ENCODE measurements at regions not wholly inside any gene's neighbourhood (a gene's known extent, or its start where the extent isn't known, plus 50 kb on each side); places are given as distances from the start of the nearest gene placed in this dataset.

DNA sequence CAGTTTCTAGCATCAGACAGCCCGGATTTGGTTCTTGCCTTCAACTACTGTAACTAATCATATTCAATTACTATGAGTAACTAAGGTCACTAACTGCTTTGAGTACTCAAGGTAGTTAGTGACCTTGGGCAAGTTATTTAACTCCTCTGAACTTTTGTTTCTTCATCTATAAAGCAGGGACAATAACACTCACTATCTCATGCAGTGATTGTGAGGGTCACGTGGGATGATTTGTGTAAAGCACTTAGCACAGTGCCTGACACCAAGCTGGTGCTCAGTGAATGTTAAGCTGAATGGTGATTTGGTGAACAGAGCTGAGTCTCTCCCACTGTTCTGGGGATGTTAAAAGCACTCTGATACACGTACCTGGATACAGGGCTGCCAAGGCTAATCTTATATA is 171.3 kb upstream of the PLXNC1 start:
- no peak for DNase-seq (ENCODE audit: low read depth)
- TF ChIP-seq, protein P1, sequence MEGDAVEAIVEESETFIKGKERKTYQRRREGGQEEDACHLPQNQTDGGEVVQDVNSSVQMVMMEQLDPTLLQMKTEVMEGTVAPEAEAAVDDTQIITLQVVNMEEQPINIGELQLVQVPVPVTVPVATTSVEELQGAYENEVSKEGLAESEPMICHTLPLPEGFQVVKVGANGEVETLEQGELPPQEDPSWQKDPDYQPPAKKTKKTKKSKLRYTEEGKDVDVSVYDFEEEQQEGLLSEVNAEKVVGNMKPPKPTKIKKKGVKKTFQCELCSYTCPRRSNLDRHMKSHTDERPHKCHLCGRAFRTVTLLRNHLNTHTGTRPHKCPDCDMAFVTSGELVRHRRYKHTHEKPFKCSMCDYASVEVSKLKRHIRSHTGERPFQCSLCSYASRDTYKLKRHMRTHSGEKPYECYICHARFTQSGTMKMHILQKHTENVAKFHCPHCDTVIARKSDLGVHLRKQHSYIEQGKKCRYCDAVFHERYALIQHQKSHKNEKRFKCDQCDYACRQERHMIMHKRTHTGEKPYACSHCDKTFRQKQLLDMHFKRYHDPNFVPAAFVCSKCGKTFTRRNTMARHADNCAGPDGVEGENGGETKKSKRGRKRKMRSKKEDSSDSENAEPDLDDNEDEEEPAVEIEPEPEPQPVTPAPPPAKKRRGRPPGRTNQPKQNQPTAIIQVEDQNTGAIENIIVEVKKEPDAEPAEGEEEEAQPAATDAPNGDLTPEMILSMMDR (conservative IDR thresholded peaks at IDR 0.05; ENCODE audit: low read depth, low read length) = no peak
- no peak overlapping the region for H3K4me3 ChIP-seq (ENCODE audit: low read length)

DNA sequence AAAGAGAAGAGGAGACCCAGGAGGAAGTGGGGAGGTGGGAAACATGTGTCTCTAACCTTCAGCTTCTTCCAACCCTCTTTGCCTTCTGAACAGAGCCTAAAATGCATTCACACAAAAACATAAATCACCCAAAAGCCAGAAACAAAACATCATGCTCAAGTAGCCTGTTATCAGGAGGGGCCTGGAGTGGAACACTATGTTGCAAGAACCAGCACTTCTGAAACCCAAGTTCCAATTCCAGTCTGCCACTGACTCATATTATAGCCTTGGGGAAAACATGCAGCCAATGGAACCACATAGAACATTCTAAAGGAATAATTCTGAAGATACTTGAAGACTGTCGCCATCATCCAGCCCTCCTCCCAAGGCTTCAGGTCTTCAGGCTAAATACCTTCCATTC is 169.8 kb upstream of the PLXNC1 start:
- DNase-seq (ENCODE audit: low read depth) = no peak

DNA sequence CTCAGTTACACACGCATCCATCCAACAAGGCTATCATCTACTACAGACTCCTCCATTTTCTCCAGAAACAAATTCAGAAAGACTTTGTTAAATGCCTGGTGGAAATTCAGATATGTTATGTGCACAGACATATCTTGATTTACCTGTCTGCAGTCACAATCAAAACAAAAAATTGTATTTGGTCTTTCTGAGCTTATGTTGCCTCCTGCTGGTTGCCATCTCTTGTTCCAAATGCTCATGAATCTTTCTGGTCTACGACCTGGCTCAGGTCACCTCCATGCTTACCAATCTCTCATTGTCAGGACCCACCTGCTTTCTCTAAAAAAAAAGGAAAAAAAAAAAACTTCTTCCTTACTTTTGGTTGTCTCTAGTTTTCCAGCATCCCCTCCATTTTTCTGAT is 169.2 kb upstream of the PLXNC1 start:
- H3K4me3 ChIP-seq (ENCODE audit: low read length) = no peak overlapping the region
- DNase-seq (ENCODE audit: low read depth) = peak; percentile 15
- TF ChIP-seq, protein P1 (conservative IDR thresholded peaks at IDR 0.05; ENCODE audit: low read depth, low read length) = peak; percentile 68

More for the DNA sequence above, 169.8 kb upstream of the PLXNC1 start:
- TF ChIP-seq, protein P1 (conservative IDR thresholded peaks at IDR 0.05; ENCODE audit: low read depth, low read length) = no peak
- H3K4me3 ChIP-seq (ENCODE audit: low read length) = no peak overlapping the region

DNA sequence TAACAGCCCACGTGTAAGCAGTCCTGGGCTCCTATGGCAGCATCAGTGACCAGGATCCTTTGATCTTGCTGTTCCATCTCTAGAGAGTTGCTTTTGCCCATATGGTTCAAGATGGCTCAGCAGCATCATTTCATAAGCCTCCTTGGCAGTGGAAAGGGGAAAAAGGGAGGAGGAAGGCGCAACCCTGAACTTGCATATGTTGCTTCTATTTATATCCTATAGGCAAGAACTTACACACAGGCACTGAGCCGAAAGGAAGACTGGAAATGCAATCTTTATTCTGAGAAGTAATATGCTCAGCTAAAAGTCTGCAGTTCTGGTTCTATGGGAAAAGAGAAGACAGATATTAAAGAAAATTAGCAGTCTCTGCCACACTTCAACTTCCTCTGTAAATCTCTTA is 167.7 kb upstream of the PLXNC1 start:
- TF ChIP-seq, protein P1 (conservative IDR thresholded peaks at IDR 0.05; ENCODE audit: low read depth, low read length) = no peak
- DNase-seq (ENCODE audit: low read depth) = no peak
- no peak overlapping the region for H3K4me3 ChIP-seq (ENCODE audit: low read length)

DNA sequence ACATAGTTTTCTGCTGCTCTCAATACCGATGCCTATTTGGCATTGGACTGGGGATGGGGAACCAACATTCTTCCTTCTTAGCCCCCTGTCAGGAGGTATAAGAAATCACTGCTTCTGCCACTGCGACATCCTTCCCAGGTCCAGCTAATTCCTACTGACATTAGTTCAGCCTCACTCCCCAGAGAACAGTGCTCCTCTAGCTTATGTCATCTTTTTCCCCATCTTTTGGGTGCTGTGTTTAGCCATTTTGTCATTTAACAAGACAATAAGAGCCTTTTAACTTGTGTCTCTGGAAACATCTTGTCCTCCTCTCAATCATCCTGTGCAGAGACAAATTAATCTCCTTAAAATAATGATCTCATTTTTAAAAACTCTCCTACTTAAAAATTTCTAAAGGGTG is 167.0 kb upstream of the PLXNC1 start:
- no peak overlapping the region for H3K4me3 ChIP-seq (ENCODE audit: low read length)
- DNase-seq (ENCODE audit: low read depth) = no peak
- TF ChIP-seq, protein P1 (conservative IDR thresholded peaks at IDR 0.05; ENCODE audit: low read depth, low read length) = no peak

DNA sequence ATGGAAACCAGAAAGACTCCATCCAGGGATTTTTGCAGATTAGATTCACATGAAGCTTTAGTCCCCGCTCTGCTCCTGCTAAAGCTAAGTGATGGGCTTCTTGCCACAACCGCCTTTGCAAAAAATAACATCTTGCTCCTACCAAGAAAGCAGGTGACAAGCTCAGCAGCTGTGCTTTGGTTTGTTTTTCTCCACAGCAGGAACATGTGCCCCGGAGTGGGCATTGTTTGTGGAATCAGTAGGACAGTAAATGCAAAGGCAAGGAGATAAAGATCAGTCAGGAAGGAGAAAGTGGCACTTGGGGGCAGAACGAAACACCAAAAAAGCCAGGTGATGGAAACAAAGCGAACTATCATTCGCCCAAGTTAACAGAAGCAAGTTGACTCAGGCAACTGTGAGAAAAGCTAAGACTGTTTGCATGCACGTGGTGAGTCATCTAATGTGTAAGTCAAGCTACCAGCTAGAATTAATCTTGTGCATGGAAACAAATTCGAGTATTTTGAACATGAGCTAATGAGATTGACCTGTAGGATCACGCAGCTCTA is 165.5 kb upstream of the PLXNC1 start:
- TF ChIP-seq, protein P1 (conservative IDR thresholded peaks at IDR 0.05; ENCODE audit: low read depth, low read length) = no peak
- peak; percentile 95 for DNase-seq (ENCODE audit: low read depth)
- H3K4me3 ChIP-seq (ENCODE audit: low read length) = no peak overlapping the region

DNA sequence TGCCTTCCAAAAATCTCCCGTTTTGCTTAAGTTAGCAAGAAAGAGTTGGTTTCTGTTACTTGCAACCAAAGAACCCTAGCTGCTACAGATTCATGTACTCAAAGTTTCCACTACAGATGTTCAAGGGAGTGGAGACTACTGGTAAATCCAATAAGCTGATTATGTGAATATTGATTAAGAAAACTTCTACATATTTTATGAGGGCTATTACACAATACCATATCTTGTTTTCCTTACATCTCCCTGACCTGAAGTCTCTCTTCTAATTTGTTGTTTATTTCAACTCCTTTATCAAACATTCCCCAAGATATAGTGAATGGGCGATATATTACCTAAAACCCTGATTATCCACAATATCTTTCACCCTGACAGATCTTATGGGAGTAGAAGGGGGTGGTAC is 164.4 kb upstream of the PLXNC1 start:
- TF ChIP-seq, protein P1 (conservative IDR thresholded peaks at IDR 0.05; ENCODE audit: low read depth, low read length) = no peak
- no peak overlapping the region for H3K4me3 ChIP-seq (ENCODE audit: low read length)
- DNase-seq (ENCODE audit: low read depth) = no peak
